ENCODE measurements at regions not wholly inside any gene's neighbourhood (a gene's known extent, or its start where the extent isn't known, plus 50 kb on each side); places are given as distances from the start of the nearest gene placed in this dataset.

- TF ChIP-seq CTCF (IDR thresholded peaks at IDR 0.05) (no peak), ZFX (IDR thresholded peaks at IDR 0.05; ENCODE audit: borderline replicate concordance) (no peak)
Observed at GRCh38 chr2:6342273-6342920, 523.3 kb downstream of the CMPK2 start.

Data from 22Rv1 (cell line).